Spleen (tissue), 11 donors: ENCODE measurements at regions not wholly inside any gene's neighbourhood (a gene's known extent, or its start where the extent isn't known, plus 50 kb on each side); places are given as distances from the start of the nearest gene placed in this dataset.

Experiments used
- DNase-seq: peaks from one replicate; pipeline ENCODE4 v3.0.0-alpha.2; 2020
- H3K27ac ChIP-seq, 8 donors: fragments of 200-600 bp; sonication (generic) in 7 of 8; 1 replicate in 4 of 8; 2 replicates in 4 of 8; pipeline versions ENCODE4 v1.5.0 to v1.8.0; 2016 to 2021; ENCODE audit warnings: inconsistent platforms in 4 of 8, mild to moderate bottlenecking in 4 of 8, moderate library complexity in 1 of 8
- H3K27me3 ChIP-seq, 7 donors: fragments of 200-600 bp; sonication (generic) in 6 of 7; replicated peaks in 1 of 7; 1 replicate in 4 of 7; 2 replicates in 3 of 7; pipeline versions ENCODE4 v1.5.0 to v1.8.0; 2016 to 2021; ENCODE audit warnings: inconsistent platforms in 3 of 7, mild to moderate bottlenecking in 1 of 7
- H3K36me3 ChIP-seq, 6 donors: fragments of 200-600 bp; sonication (generic) in 5 of 6; 1 replicate in 4 of 6; 2 replicates in 2 of 6; pipeline versions ENCODE4 v1.5.0 to v1.8.0; 2016 to 2021; ENCODE audit warnings: inconsistent platforms in 2 of 6
- H3K4me1 ChIP-seq, 6 donors: fragments of 200-600 bp; sonication (generic) in 5 of 6; 1 replicate in 3 of 6; 2 replicates in 3 of 6; pipeline versions ENCODE4 v1.5.0 to v1.8.0; 2016 to 2021; ENCODE audit warnings: inconsistent platforms in 3 of 6
- H3K4me3 ChIP-seq, 8 donors: fragments of 200-600 bp; sonication (generic) in 7 of 8; 1 replicate in 4 of 8; 2 replicates in 4 of 8; pipeline versions ENCODE4 v1.5.0 to v1.8.0; 2016 to 2021; ENCODE audit warnings: inconsistent platforms in 4 of 8, mild to moderate bottlenecking in 4 of 8, moderate library complexity in 2 of 8
- H3K9me3 ChIP-seq, 8 donors: fragments of 200-600 bp; sonication (generic) in 7 of 8; 1 replicate in 4 of 8; 2 replicates in 4 of 8; pipeline versions ENCODE4 v1.5.0 to v1.8.0; 2016 to 2021; ENCODE audit warnings: inconsistent platforms in 4 of 8
- CTCF ChIP-seq, 11 experiments: fragments of 200-600 bp in 7 of 11; fragments of 450-650 bp in 4 of 11; sonication (generic) in 4 of 11; IDR thresholded peaks in 8 of 11; conservative IDR thresholded peaks in 3 of 11; 1 replicate in 7 of 11; 2 replicates in 4 of 11; pipeline versions ENCODE4 v1.4.0 to v1.8.0; 2016 to 2021; ENCODE audit warnings: antibody characterized with exemption in 11 of 11, inconsistent platforms in 4 of 11, mild to moderate bottlenecking in 1 of 11
- POLR2A ChIP-seq, 3 donors: fragments of 450-650 bp; IDR thresholded peaks; one replicate each; pipeline ENCODE4 v1.5.1; 2017; ENCODE audit warnings: antibody characterized with exemption in 3 of 3, mild to moderate bottlenecking in 1 of 3
- POLR2AphosphoS5 ChIP-seq, 3 donors: sonication (generic); formaldehyde crosslinking; IDR thresholded peaks; one replicate each; pipeline ENCODE4 v1.5.1; 2017; ENCODE audit warnings: antibody characterized with exemption in 3 of 3
- WGBS, 5 donors: extraction: QIAGEN DNeasy Blood & Tissue Kit in 3 of 5; methylation state at CpG; one replicate each; pipeline versions ENCODE4 v1.1.5 to v1.1.7; 2013 to 2018; 5-methylcytosine and 5-hydroxymethylcytosine counted together
- intact Hi-C: fragments of 100-400 bp; cut with DNase I; formaldehyde crosslinking; loops from one replicate; pipeline ENCODE4 v1.15.0; 2023; ENCODE audit warnings: low total_unique reads
- donor health status: healthy with polysubstance abuse.
- donor health status: DM: no; HTN: no; CAD: no; lungs with moderate emphysema.
- donor health status: DM: no; HTN: no; CAD: no.
- donor health status: Bipolar disorder and iron deficiency.
- donor health status: healthy.
- donor health status: DM: no; HTN: no; CAD: no.
- donor health status: DM: yes; HTN: yes; CAD: no.

DNA sequence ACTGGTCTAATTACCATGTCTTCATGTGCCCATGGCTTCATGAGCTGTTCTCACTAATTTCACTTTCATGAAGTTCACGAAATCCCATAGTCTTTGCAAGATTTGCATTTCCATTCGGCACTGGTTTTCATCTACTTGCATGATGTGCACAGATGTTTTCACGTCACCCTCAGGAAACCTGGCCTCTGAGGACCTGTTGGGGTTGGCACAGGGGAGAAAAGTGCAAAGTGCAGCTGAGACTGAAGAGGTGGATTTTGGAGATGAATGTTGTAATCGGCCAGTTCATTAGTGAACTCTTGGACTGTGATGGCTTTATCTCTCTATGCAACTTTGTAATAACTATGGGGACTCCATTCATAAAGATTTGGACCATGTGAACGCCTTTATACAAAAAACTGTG lies 80.2 kb upstream of the SULF2 start:
- no peak overlapping the region for H3K27ac ChIP-seq
- DNase-seq = no peak
- H3K9me3 ChIP-seq = peaks cover 0 to 13% (median 7%) of the 10 kb centered on the region in 8 donors
- H3K27me3 ChIP-seq = peaks cover 0 to 39% (median 0%) of the 10 kb centered on the region in 7 donors
- no peaks in the 10 kb centered on the region for H3K4me1 ChIP-seq
- TF ChIP-seq POLR2A (IDR thresholded peaks at IDR 0.05) (no peak), CTCF (IDR thresholded peaks at IDR 0.05 in 8 of 11, conservative IDR thresholded peaks at IDR 0.05 in 3 of 11) (no peak), POLR2AphosphoS5 (IDR thresholded peaks at IDR 0.05) (no peak)
- WGBS, 5 donors = 28 to 87% (median 83%) methylated on average over 5 of the region's 5 CpGs
- H3K4me3 ChIP-seq = no peak overlapping the region
- no peaks in the 10 kb centered on the region for H3K36me3 ChIP-seq
- intact Hi-C loops = no loop called here

GRCh38 chr20:47863981-47864380 lies 78.7 kb upstream of the SULF2 start:
- peaks cover 0 to 13% (median 7%) of the 10 kb centered on the region in 8 donors for H3K9me3 ChIP-seq
- H3K27ac ChIP-seq = no peak overlapping the region
- H3K36me3 ChIP-seq = no peaks in the 10 kb centered on the region
- no peak overlapping the region for H3K4me3 ChIP-seq
- DNase-seq = no peak
- no peak for TF ChIP-seq CTCF (IDR thresholded peaks at IDR 0.05 in 8 of 11, conservative IDR thresholded peaks at IDR 0.05 in 3 of 11)
- no peak for TF ChIP-seq POLR2A (IDR thresholded peaks at IDR 0.05)
- no peak for TF ChIP-seq POLR2AphosphoS5 (IDR thresholded peaks at IDR 0.05)
- intact Hi-C loops = no loop called here
- H3K27me3 ChIP-seq = peaks cover 0 to 28% (median 0%) of the 10 kb centered on the region in 7 donors
- H3K4me1 ChIP-seq = no peaks in the 10 kb centered on the region
- 58 to 92% (median 80%) methylated on average over 2 of the region's 2 CpGs for WGBS, 5 donors

DNA sequence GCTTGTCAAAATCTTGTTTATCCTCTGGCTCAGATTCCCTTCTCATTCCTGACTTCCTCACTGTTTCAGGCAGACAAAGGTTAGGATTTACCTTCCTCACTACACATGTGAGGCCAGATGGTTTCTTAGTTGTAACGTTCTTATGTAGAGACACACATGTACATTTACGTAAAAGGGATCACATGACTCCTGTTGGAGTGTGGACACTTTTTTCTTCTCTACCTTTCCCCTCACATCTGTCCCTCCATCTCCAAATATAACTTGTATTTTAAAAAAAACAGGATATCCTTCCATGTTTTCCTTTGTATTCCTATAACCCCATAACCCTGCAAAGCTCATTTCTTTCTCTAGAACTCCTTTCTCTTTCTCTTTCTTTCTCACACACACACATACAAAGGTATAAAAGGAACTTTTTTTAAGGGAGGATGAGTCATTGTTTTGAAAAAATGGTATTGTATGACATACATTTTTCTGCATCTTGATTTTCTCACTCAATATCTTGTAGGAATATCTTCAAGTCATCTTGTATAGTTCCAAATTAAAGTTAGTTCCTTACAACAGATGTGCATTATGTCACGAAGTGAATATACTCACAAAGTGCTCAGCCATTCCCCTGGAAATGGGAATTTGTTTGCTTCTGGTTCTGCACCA lies 78.2 kb upstream of the SULF2 start:
- no peaks in the 10 kb centered on the region for H3K4me1 ChIP-seq
- H3K27me3 ChIP-seq = peaks cover 0 to 23% (median 0%) of the 10 kb centered on the region in 7 donors
- no peak for TF ChIP-seq CTCF (IDR thresholded peaks at IDR 0.05 in 8 of 11, conservative IDR thresholded peaks at IDR 0.05 in 3 of 11)
- TF ChIP-seq POLR2A (IDR thresholded peaks at IDR 0.05) = no peak
- TF ChIP-seq POLR2AphosphoS5 (IDR thresholded peaks at IDR 0.05) = no peak
- DNase-seq = no peak
- intact Hi-C loops = no loop called here
- H3K36me3 ChIP-seq = no peaks in the 10 kb centered on the region
- peaks cover 0 to 13% (median 7%) of the 10 kb centered on the region in 8 donors for H3K9me3 ChIP-seq
- no peak overlapping the region for H3K27ac ChIP-seq
- H3K4me3 ChIP-seq = no peak overlapping the region
- 65 to 89% (median 85%) methylated on average over 3 of the region's 3 CpGs for WGBS, 5 donors

DNA sequence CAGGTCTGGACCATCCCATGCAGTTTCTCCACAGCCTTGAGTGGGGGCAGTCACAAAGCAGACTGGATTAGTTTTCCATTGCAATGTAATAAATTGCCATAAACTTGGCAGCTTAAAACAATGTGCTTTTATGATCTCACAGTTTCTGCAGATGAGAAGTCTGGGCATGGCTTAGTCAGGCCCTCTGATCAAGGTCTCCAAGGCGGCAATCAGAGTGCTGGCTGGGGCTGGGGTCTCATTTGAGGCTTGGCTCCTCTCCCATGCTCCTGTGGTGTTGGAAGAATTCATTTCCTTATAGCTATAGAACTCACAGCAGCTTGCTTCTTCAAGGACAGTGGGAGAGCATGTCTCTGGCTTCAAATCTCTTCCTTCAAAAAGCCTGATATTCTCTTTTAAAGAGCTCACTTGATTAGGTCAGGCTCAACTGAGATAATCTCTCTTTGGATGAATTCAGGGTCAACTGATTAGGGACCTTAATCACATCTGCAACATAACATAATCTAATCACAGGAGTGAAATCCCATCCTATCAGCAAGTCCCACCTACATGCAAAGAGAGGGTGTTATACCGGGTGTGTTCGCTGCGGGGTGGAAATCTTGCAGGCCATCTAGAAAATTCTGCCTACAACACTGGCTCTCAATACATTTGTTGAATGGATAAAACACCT lies 77.4 kb upstream of the SULF2 start:
- H3K4me3 ChIP-seq = no peak overlapping the region
- peaks cover 0 to 15% (median 0%) of the 10 kb centered on the region in 7 donors for H3K27me3 ChIP-seq
- intact Hi-C loops = no loop called here
- WGBS, 5 donors = 82 to 92% (median 89%) methylated on average over 4 of the region's 4 CpGs
- H3K36me3 ChIP-seq = no peaks in the 10 kb centered on the region
- no peak overlapping the region for H3K27ac ChIP-seq
- no peak for DNase-seq
- no peaks in the 10 kb centered on the region for H3K4me1 ChIP-seq
- H3K9me3 ChIP-seq = peaks cover 0 to 13% (median 7%) of the 10 kb centered on the region in 8 donors
- no peak for TF ChIP-seq POLR2A (IDR thresholded peaks at IDR 0.05)
- TF ChIP-seq POLR2AphosphoS5 (IDR thresholded peaks at IDR 0.05) = no peak
- TF ChIP-seq CTCF (IDR thresholded peaks at IDR 0.05 in 8 of 11, conservative IDR thresholded peaks at IDR 0.05 in 3 of 11) = no peak
